IPS-18c (cell line): ENCODE measurements at regions not wholly inside any gene's neighbourhood (a gene's known extent, or its start where the extent isn't known, plus 50 kb on each side); places are given as distances from the start of the nearest gene placed in this dataset.

Experiments used
- H3K4me3 ChIP-seq: 2 replicates; pipeline ENCODE4 v1.7.0; 2013; ENCODE audit warnings: low read depth, mild to moderate bottlenecking, low read length, moderate library complexity; ENCODE audit not compliant: insufficient read depth
- H3K9me3 ChIP-seq: one replicate; pipeline ENCODE4 v1.6.1; 2013; ENCODE audit warnings: mild to moderate bottlenecking, low read length, moderate library complexity; ENCODE audit not compliant: control insufficient read depth, insufficient read depth

- H3K4me3 ChIP-seq, result no peak overlapping the region
Measured at GRCh38 chr12:114476159-114476558, 70.2 kb upstream of the TBX5 start.

DNA sequence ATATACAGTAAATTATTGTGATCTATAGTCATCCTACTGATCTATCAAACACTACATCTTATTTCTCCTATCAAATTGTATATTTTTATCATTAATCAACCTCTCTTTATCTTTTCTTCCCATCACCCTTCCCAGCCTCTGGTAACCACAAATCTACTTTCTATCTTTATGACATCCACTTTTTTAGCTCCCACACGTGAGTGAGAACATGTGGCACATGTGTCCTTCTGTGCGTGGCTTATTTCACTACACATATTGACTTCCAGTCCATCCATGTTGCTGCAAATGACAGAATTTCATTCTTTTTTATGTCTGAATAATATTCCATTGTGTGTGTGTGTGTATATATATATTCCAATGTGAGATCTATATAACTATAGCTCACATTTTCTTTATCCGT lies 67.8 kb upstream of the TBX5 start:
- H3K4me3 ChIP-seq, result no peak overlapping the region

More at GRCh38 chr12:114476159-114476558, 70.2 kb upstream of the TBX5 start:
- H3K9me3 ChIP-seq, result peaks cover 2% of the 10 kb centered on the region

GRCh38 chr12:114473018-114473417 lies 67.1 kb upstream of the TBX5 start:
- H3K9me3 ChIP-seq, result peaks cover 2% of the 10 kb centered on the region
- H3K4me3 ChIP-seq, result no peak overlapping the region

More for the DNA sequence above, 67.8 kb upstream of the TBX5 start:
- H3K9me3 ChIP-seq, result peaks cover 2% of the 10 kb centered on the region

- Histone ChIP-seq H3K4me3 (no peak overlapping the region), H3K9me3 (no peaks in the 10 kb centered on the region)
Measured at GRCh38 chr12:114457620-114458019, 51.7 kb upstream of the TBX5 start.
